CD4-positive, alpha-beta T cell (primary cell): ENCODE measurements at regions not wholly inside any gene's neighbourhood (a gene's known extent, or its start where the extent isn't known, plus 50 kb on each side); places are given as distances from the start of the nearest gene placed in this dataset.
"Not testable (repeated sequence)": the region's sequence is repeated elsewhere in the genome, so short reads cannot be mapped to it uniquely, and the experiment has no call there.

Source experiments
- ATAC-seq: fragments of 200-7000 bp; cut with Tn5 transposase; one replicate; pipeline ENCODE4 v1.10.0; 2022; ENCODE audit warnings: mild to moderate bottlenecking; ENCODE audit not compliant: poor library complexity
- CTCF ChIA-PET: fragments of 350-600 bp; sonication (Branson Sonifier 250); formaldehyde crosslinking; loops from one replicate; lab custom pipeline; 2021; ENCODE audit warnings: antibody characterized with exemption, inconsistent platforms; lab: Charles Lee
- POLR2A ChIA-PET: fragments of 350-600 bp; sonication (Branson Sonifier 250); formaldehyde crosslinking; loops from one replicate; lab custom pipeline; 2021; ENCODE audit warnings: antibody characterized with exemption, inconsistent platforms; lab: Charles Lee
- DNase-seq, 14 experiments: peaks; one replicate each; pipeline ENCODE4 v3.0.0-alpha.2; 2013 to 2020; ENCODE audit warnings: mixed read lengths in 2 of 14
- H3K27ac ChIP-seq, 2 donors: one replicate each; pipeline versions ENCODE4 v1.5.1 to v1.7.0; 2013; ENCODE audit warnings: low read length in 2 of 2, low read depth in 1 of 2, mild to moderate bottlenecking in 1 of 2
- H3K27me3 ChIP-seq, 2 experiments: 1 replicate in 1 of 2; 2 replicates in 1 of 2; pipeline versions ENCODE4 v1.6.1 to v1.7.0; 2013; ENCODE audit warnings: low read length in 2 of 2, control low read depth in 1 of 2, mild to moderate bottlenecking in 1 of 2, moderate library complexity in 1 of 2; ENCODE audit not compliant: insufficient read depth in 2 of 2, control insufficient read depth in 1 of 2
- H3K36me3 ChIP-seq: one replicate; pipeline ENCODE4 v1.6.1; 2013; ENCODE audit warnings: low read length, control low read depth; ENCODE audit not compliant: insufficient read depth
- H3K4me1 ChIP-seq: one replicate; pipeline ENCODE4 v1.6.1; 2013; ENCODE audit warnings: low read length, control low read depth; ENCODE audit not compliant: insufficient read depth
- H3K4me3 ChIP-seq: one replicate; pipeline ENCODE4 v1.5.1; 2013; ENCODE audit warnings: mild to moderate bottlenecking, low read length, moderate library complexity
- H3K9me3 ChIP-seq, 2 experiments: 1 replicate in 1 of 2; 2 replicates in 1 of 2; pipeline versions ENCODE4 v1.6.1 to v1.7.0; 2013; ENCODE audit warnings: low read length in 2 of 2, mild to moderate bottlenecking in 2 of 2, control low read depth in 1 of 2, moderate library complexity in 1 of 2; ENCODE audit not compliant: control insufficient read depth in 1 of 2, insufficient read depth in 1 of 2
- H3K27ac Mint-ChIP-seq: one replicate; pipeline ENCODE4 v1.8.0; 2020; ENCODE audit warnings: mixed read lengths
- H3K27me3 Mint-ChIP-seq: one replicate; pipeline ENCODE4 v1.8.0; 2021; ENCODE audit warnings: mixed read lengths
- H3K36me3 Mint-ChIP-seq: one replicate; pipeline ENCODE4 v1.8.0; 2021; ENCODE audit warnings: low read depth, mixed read lengths
- H3K4me1 Mint-ChIP-seq: one replicate; pipeline ENCODE4 v1.8.0; 2021; ENCODE audit warnings: low read depth, mixed read lengths
- H3K4me3 Mint-ChIP-seq: one replicate; pipeline ENCODE4 v1.8.0; 2020; ENCODE audit warnings: mild to moderate bottlenecking, mixed read lengths
- H3K9me3 Mint-ChIP-seq: one replicate; pipeline ENCODE4 v1.8.0; 2020; ENCODE audit warnings: mixed read lengths
- CTCF ChIP-seq: fragments of 200-600 bp; IDR thresholded peaks from one replicate; pipeline ENCODE4 v1.8.0; 2022; ENCODE audit warnings: antibody characterized with exemption, mild to moderate bottlenecking
- intact Hi-C, 2 experiments: fragments of 100-400 bp; cut with DNase I in 1 of 2; cut with micrococcal nuclease in 1 of 2; formaldehyde crosslinking; loops; one replicate each; pipeline versions ENCODE4 v1.15.1 to v1.9.0; 2023 to 2025; cut with DNase I, micrococcal nuclease

DNA sequence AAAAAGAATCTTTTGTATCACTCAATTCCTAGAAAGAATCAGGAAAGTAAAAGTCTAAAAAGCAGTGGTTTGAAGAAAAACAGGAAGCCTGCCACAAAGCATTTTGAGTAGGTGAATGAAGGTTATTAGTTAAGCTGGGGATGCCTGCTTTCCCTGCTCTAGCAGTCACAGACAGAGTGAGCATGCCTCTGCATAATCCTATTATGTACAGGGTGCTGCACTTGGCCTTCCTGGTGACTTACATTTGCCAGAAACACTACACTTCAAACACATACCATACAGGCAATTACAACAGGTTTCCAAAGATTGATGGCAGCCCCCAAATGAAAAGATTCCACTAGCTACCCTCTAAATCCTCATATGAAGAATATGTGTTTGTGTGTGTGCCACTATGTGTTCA is 130.8 kb downstream of the TPBG start:
- Mint-ChIP-seq H3K4me1 (no peaks in the 10 kb centered on the region), H3K36me3 (no peaks in the 10 kb centered on the region), H3K4me3 (no peak overlapping the region), H3K27me3 (no peaks in the 10 kb centered on the region), H3K27ac (no peak overlapping the region), H3K9me3 (peaks cover 4% of the 10 kb centered on the region)
- intact Hi-C loops: no loop called here
- Histone ChIP-seq H3K4me1 (no peaks in the 10 kb centered on the region), H3K9me3 (peaks cover 0 to 6% of the 10 kb centered on the region in 2 experiments), H3K36me3 (no peaks in the 10 kb centered on the region), H3K4me3 (no peak overlapping the region), H3K27me3 (no peaks in the 10 kb centered on the region), H3K27ac (no peak overlapping the region)
- DNase-seq (no peak), ATAC-seq (no peak)
- ChIA-PET POLR2A (no interaction called here), CTCF (no interaction called here)
- no peak for TF ChIP-seq CTCF

GRCh38 chr6:82501901-82502300 is 138.3 kb downstream of the TPBG start:
- DNase-seq, intact Hi-C loops, H3K27me3 ChIP-seq, H3K4me1 Mint-ChIP-seq, H3K4me3 Mint-ChIP-seq, H3K4me1 ChIP-seq, H3K36me3 Mint-ChIP-seq, H3K27ac Mint-ChIP-seq, H3K9me3 ChIP-seq, H3K4me3 ChIP-seq, H3K36me3 ChIP-seq, H3K9me3 Mint-ChIP-seq, POLR2A ChIA-PET, CTCF ChIA-PET, H3K27me3 Mint-ChIP-seq, H3K27ac ChIP-seq, ATAC-seq: not testable (repeated sequence)

- H3K27ac ChIP-seq: no peak overlapping the region
Observed at GRCh38 chr6:82506526-82506925, 142.9 kb downstream of the TPBG start.

More at GRCh38 chr6:82506526-82506925, 142.9 kb downstream of the TPBG start:
- POLR2A ChIA-PET: no interaction called here
- DNase-seq: no peak
- H3K4me1 ChIP-seq: no peaks in the 10 kb centered on the region
- no peaks in the 10 kb centered on the region for H3K36me3 Mint-ChIP-seq
- H3K4me1 Mint-ChIP-seq: no peaks in the 10 kb centered on the region
- no peaks in the 10 kb centered on the region for H3K27me3 Mint-ChIP-seq
- CTCF ChIA-PET: no interaction called here
- ATAC-seq: no peak
- peaks cover 2% of the 10 kb centered on the region for H3K9me3 Mint-ChIP-seq
- no peaks in the 10 kb centered on the region for H3K27me3 ChIP-seq
- H3K9me3 ChIP-seq: peaks cover 0 to 7% of the 10 kb centered on the region in 2 experiments
- no peak for TF ChIP-seq CTCF
- intact Hi-C loops: no loop called here
- no peak overlapping the region for H3K27ac Mint-ChIP-seq
- H3K36me3 ChIP-seq: no peaks in the 10 kb centered on the region
- no peak overlapping the region for H3K4me3 Mint-ChIP-seq
- no peak overlapping the region for H3K4me3 ChIP-seq
